GM06990 (cell line): ENCODE measurements at regions not wholly inside any gene's neighbourhood (a gene's known extent, or its start where the extent isn't known, plus 50 kb on each side); places are given as distances from the start of the nearest gene placed in this dataset.

Source experiments
- DNase-seq: peaks from one replicate; pipeline ENCODE4 v3.0.0-alpha.2; 2011; ENCODE audit not compliant: insufficient read length; ENCODE audit errors: extremely low read depth
- H3K27me3 ChIP-seq: replicated peaks from 2 replicates; pipeline ENCODE4 v1.6.0; 2011; ENCODE audit warnings: low read length; ENCODE audit not compliant: control insufficient read depth, insufficient read depth
- H3K36me3 ChIP-seq: 2 replicates; pipeline ENCODE4 v1.5.1; 2011; ENCODE audit warnings: low read length; ENCODE audit not compliant: control insufficient read depth, insufficient read depth
- H3K4me3 ChIP-seq: replicated peaks from 2 replicates; pipeline ENCODE4 v1.5.1; 2011; ENCODE audit warnings: low read depth, mild to moderate bottlenecking, control low read depth, low read length
- TF ChIP-seq, protein P1 (sequence below): IDR thresholded peaks from 2 replicates; pipeline ENCODE4 v1.5.1; 2011; ENCODE audit warnings: low read length, control low read depth, mild to moderate bottlenecking, inconsistent platforms; ENCODE audit not compliant: insufficient read depth, poor library complexity, severe bottlenecking

DNA sequence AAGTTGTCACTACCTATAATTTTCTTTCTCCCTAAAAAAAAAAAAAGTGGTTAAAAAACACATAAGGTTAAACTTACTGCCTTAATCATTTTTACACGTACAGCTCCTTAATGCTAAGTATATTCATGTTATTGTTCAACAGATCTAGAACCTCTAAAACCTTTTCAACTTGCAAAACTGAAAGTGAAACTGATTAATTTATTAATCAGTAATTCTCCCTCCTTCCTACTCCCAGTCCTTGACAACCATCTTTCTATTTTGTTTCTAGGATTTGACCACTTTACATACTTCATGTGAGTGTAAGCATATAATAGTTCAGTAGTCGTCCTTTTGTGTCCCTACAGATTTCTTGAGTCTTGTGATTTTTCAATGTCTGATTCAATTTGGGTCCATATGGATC lies 251.4 kb upstream of the KIF2B start:
- no peak for DNase-seq
- Histone ChIP-seq H3K36me3 (no peaks in the 10 kb centered on the region), H3K4me3 (no peak overlapping the region), H3K27me3 (no peaks in the 10 kb centered on the region)
- TF ChIP-seq, protein P1, sequence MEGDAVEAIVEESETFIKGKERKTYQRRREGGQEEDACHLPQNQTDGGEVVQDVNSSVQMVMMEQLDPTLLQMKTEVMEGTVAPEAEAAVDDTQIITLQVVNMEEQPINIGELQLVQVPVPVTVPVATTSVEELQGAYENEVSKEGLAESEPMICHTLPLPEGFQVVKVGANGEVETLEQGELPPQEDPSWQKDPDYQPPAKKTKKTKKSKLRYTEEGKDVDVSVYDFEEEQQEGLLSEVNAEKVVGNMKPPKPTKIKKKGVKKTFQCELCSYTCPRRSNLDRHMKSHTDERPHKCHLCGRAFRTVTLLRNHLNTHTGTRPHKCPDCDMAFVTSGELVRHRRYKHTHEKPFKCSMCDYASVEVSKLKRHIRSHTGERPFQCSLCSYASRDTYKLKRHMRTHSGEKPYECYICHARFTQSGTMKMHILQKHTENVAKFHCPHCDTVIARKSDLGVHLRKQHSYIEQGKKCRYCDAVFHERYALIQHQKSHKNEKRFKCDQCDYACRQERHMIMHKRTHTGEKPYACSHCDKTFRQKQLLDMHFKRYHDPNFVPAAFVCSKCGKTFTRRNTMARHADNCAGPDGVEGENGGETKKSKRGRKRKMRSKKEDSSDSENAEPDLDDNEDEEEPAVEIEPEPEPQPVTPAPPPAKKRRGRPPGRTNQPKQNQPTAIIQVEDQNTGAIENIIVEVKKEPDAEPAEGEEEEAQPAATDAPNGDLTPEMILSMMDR = no peak

DNA sequence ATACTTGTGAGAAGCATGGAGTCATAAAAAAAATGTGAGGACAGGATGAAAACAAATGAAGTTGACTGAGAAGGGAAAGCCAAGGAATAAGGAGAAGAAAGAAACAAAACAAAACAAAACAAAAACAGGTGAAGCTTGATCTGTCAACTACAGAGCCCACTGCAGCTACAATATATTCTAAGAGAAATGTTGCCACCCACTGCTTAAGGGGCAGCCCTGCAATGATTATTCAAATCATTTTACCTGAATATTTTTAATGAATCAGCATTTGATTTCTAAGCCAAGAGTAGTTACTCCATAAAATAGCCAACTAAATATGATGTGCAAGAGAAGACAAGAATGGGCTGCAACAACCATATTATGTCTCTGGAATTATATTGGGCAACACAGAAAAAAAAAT lies 252.0 kb upstream of the KIF2B start:
- Histone ChIP-seq H3K36me3 (no peaks in the 10 kb centered on the region), H3K4me3 (no peak overlapping the region), H3K27me3 (no peaks in the 10 kb centered on the region)
- TF ChIP-seq, protein P1 = no peak
- no peak for DNase-seq

DNA sequence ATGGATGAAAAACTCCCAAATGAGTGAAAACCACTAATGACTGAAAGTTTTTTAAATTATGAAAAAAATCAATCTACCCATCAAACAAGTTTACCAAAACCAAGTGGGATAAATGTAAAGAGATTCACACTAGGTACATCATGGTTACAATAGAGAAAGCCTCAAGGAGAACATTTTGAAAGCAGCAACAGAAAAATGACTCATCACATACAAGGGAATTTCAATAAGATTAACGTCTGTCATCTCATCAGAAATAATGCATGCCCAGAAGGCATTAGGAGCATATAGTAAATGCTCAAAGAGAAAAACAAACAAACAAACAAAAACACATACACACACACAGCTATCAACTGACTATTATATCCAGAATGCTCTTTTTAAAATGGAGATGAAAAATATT lies 261.8 kb upstream of the KIF2B start:
- H3K36me3 ChIP-seq = no peaks in the 10 kb centered on the region
- no peak overlapping the region for H3K4me3 ChIP-seq
- no peaks in the 10 kb centered on the region for H3K27me3 ChIP-seq
- TF ChIP-seq, protein P1 = no peak
- DNase-seq = no peak

DNA sequence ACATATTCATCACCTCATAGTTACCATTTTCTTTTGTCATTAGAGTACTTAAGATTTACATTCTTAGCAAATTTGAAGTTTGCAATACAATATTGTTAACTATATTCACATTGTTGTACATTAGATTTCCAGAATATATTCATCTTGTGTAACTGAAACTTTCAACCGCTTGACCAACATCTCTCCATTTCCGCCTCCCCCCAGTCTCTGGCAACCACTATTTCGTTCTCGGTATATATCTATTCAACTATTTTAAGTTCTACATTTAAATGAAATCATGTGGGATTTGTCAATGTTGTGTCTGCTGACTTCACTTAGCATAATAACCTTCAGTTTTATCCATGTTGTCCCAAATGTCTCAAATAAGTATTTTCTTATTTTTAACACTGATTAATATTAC lies 274.5 kb upstream of the KIF2B start:
- Histone ChIP-seq H3K27me3 (no peaks in the 10 kb centered on the region), H3K36me3 (no peaks in the 10 kb centered on the region), H3K4me3 (no peak overlapping the region)
- TF ChIP-seq, protein P1 = no peak
- no peak for DNase-seq

DNA sequence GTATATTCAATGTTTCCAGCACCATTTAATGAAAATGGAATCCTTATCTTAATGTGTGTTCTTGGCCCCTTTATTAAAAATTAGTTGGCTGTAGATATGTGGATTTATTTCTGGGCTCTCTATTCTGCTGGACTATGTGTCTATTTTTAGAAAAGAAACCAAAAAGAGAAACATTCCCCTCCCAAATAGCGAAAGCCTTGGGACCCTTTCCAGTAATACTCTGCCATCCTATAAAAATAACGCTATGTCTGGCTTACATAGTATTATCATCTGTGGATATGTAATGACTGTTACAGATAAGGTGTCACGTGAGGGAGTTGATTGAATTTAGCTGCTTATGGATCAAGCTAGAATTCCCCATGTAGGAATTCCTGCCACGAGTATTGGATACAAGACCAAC lies 279.3 kb upstream of the KIF2B start:
- Histone ChIP-seq H3K27me3 (no peaks in the 10 kb centered on the region), H3K36me3 (no peaks in the 10 kb centered on the region), H3K4me3 (no peak overlapping the region)
- TF ChIP-seq, protein P1 = no peak
- no peak for DNase-seq

DNA sequence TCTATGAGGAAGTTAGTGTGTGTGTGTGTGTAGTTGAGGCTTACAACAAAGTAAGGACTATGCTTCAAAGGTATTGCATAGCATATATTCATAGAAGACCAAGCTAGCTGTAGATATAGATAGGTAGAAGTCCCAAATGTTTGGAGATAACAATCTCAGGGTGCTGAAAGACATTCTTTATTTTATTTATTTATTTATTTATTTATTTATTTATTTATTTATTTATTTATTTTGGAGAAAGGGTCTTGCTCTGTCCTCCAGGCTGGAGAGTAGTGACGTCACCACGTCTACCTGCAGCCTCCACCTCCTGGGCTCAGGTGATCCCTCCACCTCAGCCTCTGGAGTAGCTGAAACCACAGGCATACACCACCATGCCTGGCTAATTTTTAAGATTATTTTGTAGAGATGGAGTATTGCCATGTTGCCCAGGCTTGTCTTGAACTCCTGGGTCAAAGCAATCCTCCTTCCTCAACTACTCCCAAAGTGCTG lies 284.6 kb upstream of the KIF2B start:
- no peak for DNase-seq
- TF ChIP-seq, protein P1 = no peak
- no peak overlapping the region for H3K4me3 ChIP-seq
- no peaks in the 10 kb centered on the region for H3K27me3 ChIP-seq
- no peaks in the 10 kb centered on the region for H3K36me3 ChIP-seq
